Neural progenitor cell (in vitro differentiated cells): ENCODE measurements at regions not wholly inside any gene's neighbourhood (a gene's known extent, or its start where the extent isn't known, plus 50 kb on each side); places are given as distances from the start of the nearest gene placed in this dataset.

Experiments used
- EZH2phosphoT487 ChIP-seq: fragments of 200-600 bp; sonication (generic); IDR thresholded peaks from 2 replicates; pipeline ENCODE4 v1.6.1; 2017; ENCODE audit warnings: antibody characterized with exemption
- TF ChIP-seq, protein P1 (sequence below): fragments of 200-600 bp; sonication (generic); IDR thresholded peaks from 2 replicates; pipeline ENCODE4 v1.5.1; 2017; ENCODE audit warnings: antibody characterized with exemption, mild to moderate bottlenecking

DNA sequence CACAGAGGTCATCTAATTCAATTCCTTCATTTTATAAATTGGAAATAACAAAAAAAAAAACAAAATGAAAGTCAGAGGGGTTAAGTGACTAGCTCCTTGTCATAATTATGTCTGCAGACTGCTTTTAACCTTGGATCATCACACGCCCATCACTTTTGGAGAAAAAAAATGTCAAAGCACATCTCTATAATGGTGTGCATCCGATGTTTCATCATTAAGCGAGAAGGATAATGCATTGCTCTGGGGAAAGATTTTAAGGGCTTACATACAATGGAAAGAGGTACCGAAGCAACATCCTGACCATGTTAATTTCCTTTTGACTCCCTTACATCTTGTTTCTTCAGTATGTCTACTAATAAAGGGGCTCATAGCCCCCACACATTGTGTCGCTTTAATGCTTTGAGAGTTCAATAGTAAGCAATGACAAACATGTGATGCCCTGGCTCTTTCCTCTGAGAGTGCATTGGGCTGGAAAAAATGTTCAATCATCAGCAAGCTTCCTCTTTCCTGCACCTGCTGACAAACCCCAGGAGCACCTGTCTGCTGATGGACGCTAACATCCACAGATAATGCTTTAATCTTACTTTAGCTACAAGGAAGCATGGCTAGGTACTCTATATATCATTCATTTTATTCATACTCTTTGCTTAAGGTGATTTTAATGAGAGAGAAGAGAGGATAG lies 242.2 kb downstream of the SMARCA2 start:
- TF ChIP-seq EZH2phosphoT487: no peak
- TF ChIP-seq, protein P1, sequence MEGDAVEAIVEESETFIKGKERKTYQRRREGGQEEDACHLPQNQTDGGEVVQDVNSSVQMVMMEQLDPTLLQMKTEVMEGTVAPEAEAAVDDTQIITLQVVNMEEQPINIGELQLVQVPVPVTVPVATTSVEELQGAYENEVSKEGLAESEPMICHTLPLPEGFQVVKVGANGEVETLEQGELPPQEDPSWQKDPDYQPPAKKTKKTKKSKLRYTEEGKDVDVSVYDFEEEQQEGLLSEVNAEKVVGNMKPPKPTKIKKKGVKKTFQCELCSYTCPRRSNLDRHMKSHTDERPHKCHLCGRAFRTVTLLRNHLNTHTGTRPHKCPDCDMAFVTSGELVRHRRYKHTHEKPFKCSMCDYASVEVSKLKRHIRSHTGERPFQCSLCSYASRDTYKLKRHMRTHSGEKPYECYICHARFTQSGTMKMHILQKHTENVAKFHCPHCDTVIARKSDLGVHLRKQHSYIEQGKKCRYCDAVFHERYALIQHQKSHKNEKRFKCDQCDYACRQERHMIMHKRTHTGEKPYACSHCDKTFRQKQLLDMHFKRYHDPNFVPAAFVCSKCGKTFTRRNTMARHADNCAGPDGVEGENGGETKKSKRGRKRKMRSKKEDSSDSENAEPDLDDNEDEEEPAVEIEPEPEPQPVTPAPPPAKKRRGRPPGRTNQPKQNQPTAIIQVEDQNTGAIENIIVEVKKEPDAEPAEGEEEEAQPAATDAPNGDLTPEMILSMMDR: no peak
